Osteoblast (primary cell): ENCODE measurements at regions not wholly inside any gene's neighbourhood (a gene's known extent, or its start where the extent isn't known, plus 50 kb on each side); places are given as distances from the start of the nearest gene placed in this dataset.

ENCODE experiments used
- DNase-seq: peaks from one replicate; pipeline ENCODE4 v3.0.0; 2011; ENCODE audit warnings: low spot score, mixed read lengths; ENCODE audit not compliant: insufficient read length; ENCODE audit errors: missing footprints
- H2AFZ ChIP-seq: 2 replicates; pipeline ENCODE4 v1.6.0; 2011; ENCODE audit warnings: mild to moderate bottlenecking, low read length
- H3K27ac ChIP-seq: 2 replicates; pipeline ENCODE4 v1.5.1; 2011; ENCODE audit warnings: mild to moderate bottlenecking, low read depth, low read length, moderate library complexity
- H3K27me3 ChIP-seq: 2 replicates; pipeline ENCODE4 v1.6.0; 2012; ENCODE audit warnings: mild to moderate bottlenecking, control low read depth, inconsistent platforms, low read length, moderate library complexity; ENCODE audit not compliant: insufficient read depth
- H3K36me3 ChIP-seq: 2 replicates; pipeline ENCODE4 v1.5.1; 2011; ENCODE audit warnings: mild to moderate bottlenecking, low read length, control low read depth, moderate library complexity; ENCODE audit not compliant: insufficient read depth
- H3K4me1 ChIP-seq: 2 replicates; pipeline ENCODE4 v1.5.1; 2011; ENCODE audit warnings: mild to moderate bottlenecking, low read length, control low read depth, moderate library complexity; ENCODE audit not compliant: insufficient read depth
- H3K4me2 ChIP-seq: 2 replicates; pipeline ENCODE4 v1.6.0; 2011; ENCODE audit warnings: mild to moderate bottlenecking, low read length; ENCODE audit not compliant: insufficient read depth
- H3K4me3 ChIP-seq: fragments of 200-600 bp; sonication (generic); 3 replicates; pipeline ENCODE4 v1.5.1; 2012; ENCODE audit warnings: mild to moderate bottlenecking, low read length, inconsistent platforms; ENCODE audit not compliant: insufficient read depth
- H3K79me2 ChIP-seq: 2 replicates; pipeline ENCODE4 v1.6.0; 2012; ENCODE audit warnings: mild to moderate bottlenecking, low read length, control low read depth, inconsistent platforms; ENCODE audit not compliant: insufficient read depth
- H3K9me3 ChIP-seq: 2 replicates; pipeline ENCODE4 v1.5.1; 2011; ENCODE audit warnings: low read depth, low read length, control low read depth
- H4K20me1 ChIP-seq: 2 replicates; pipeline ENCODE4 v1.6.0; 2012; ENCODE audit warnings: mild to moderate bottlenecking, low read length, control low read depth; ENCODE audit not compliant: insufficient read depth
- CTCF ChIP-seq: IDR thresholded peaks from 2 replicates; pipeline ENCODE4 v1.5.1; 2011; ENCODE audit warnings: mild to moderate bottlenecking, low read depth, low read length, moderate library complexity; ENCODE audit errors: extremely low read depth

- DNase-seq: no peak
- H3K4me3 ChIP-seq: no peak overlapping the region
- H3K36me3 ChIP-seq: no peaks in the 10 kb centered on the region
- no peaks in the 10 kb centered on the region for H3K9me3 ChIP-seq
- no peaks in the 10 kb centered on the region for H3K4me1 ChIP-seq
- no peak overlapping the region for H3K4me2 ChIP-seq
- peaks cover 5% of the 10 kb centered on the region for H3K27me3 ChIP-seq
- H2AFZ ChIP-seq: no peak overlapping the region
- H4K20me1 ChIP-seq: no peaks in the 10 kb centered on the region
- TF ChIP-seq CTCF: no peak
- H3K79me2 ChIP-seq: no peaks in the 10 kb centered on the region
- no peak overlapping the region for H3K27ac ChIP-seq
Measured at GRCh38 chr1:64328193-64328592, 124.8 kb downstream of the UBE2U start.

- Histone ChIP-seq H3K4me2 (no peak overlapping the region), H4K20me1 (no peaks in the 10 kb centered on the region), H3K27me3 (peaks cover 3% of the 10 kb centered on the region), H3K4me1 (no peaks in the 10 kb centered on the region), H2AFZ (no peak overlapping the region), H3K36me3 (no peaks in the 10 kb centered on the region), H3K9me3 (no peaks in the 10 kb centered on the region), H3K79me2 (no peaks in the 10 kb centered on the region), H3K4me3 (no peak overlapping the region), H3K27ac (no peak overlapping the region)
- DNase-seq: no peak
- no peak for TF ChIP-seq CTCF
Measured at GRCh38 chr1:64330839-64331238, 127.4 kb downstream of the UBE2U start.

GRCh38 chr1:64335636-64336035 lies 132.2 kb downstream of the UBE2U start:
- Histone ChIP-seq H3K36me3 (no peaks in the 10 kb centered on the region), H2AFZ (no peak overlapping the region), H3K79me2 (no peaks in the 10 kb centered on the region), H3K4me2 (no peak overlapping the region), H3K27ac (no peak overlapping the region), H3K9me3 (no peaks in the 10 kb centered on the region), H4K20me1 (no peaks in the 10 kb centered on the region), H3K27me3 (no peaks in the 10 kb centered on the region), H3K4me1 (no peaks in the 10 kb centered on the region), H3K4me3 (no peak overlapping the region)
- TF ChIP-seq CTCF: no peak
- no peak for DNase-seq

- Histone ChIP-seq H3K36me3 (no peaks in the 10 kb centered on the region), H3K27ac (no peak overlapping the region), H3K4me3 (no peak overlapping the region), H3K4me2 (no peak overlapping the region), H2AFZ (no peak overlapping the region), H3K9me3 (no peaks in the 10 kb centered on the region), H3K79me2 (no peaks in the 10 kb centered on the region), H4K20me1 (no peaks in the 10 kb centered on the region), H3K4me1 (no peaks in the 10 kb centered on the region), H3K27me3 (no peaks in the 10 kb centered on the region)
- DNase-seq: no peak
- TF ChIP-seq CTCF: no peak
Measured at GRCh38 chr1:64337475-64337874, 132.5 kb upstream of the CACHD1 start.
